HG03097 (cell line): ENCODE measurements at regions not wholly inside any gene's neighbourhood (a gene's known extent, or its start where the extent isn't known, plus 50 kb on each side); places are given as distances from the start of the nearest gene placed in this dataset.
"Not testable (repeated sequence)": the region's sequence is repeated elsewhere in the genome, so short reads cannot be mapped to it uniquely, and the experiment has no call there.

ENCODE experiments used
- ATAC-seq: cut with Tn5 transposase; IDR thresholded peaks from one replicate; pipeline ENCODE4 v1.9.1; 2021; ENCODE audit not compliant: unreplicated experiment, low FRiP score

DNA sequence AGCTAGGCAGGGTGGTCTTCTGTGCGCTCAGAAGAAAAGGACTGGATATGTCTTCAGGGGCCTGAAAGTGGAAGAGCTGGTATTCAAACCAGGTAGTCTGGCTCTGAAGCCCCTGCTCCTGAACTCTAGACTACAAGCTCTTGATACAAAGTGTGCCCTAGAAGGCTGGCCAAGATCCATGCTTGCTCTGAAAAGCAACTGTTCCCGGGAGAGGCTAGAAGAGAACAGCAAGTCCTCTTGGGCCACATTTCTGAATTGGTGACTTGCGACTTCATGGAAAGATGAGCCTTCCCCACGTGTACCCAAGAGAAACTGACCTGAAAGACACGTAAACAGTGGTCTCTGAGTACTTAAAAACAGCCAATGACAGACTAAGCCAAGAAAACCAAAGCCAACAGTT is 123.3 kb upstream of the GRIK3 start:
- no peak for ATAC-seq

GRCh38 chr1:37158113-37158749 is 123.9 kb upstream of the GRIK3 start:
- ATAC-seq = no peak

DNA sequence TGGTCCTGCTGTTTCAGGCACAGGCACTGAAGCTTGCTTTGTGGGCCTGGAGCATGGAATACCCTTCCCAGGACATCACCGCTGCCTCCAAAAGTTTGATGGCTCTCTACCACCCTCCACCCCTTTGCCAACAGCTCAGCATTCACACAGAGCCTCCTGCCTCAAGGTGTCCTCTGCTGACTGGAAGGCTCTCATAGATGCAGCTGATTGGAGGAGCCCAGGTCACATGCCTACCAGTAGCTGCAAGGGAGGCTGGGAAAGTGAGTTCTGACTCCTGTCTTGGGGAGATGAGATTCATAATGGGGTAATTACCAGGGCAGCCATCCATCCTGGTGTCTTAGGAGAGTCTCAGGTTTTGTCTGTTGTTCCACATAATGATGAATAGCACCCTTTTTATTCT is 124.8 kb upstream of the GRIK3 start:
- ATAC-seq = no peak

DNA sequence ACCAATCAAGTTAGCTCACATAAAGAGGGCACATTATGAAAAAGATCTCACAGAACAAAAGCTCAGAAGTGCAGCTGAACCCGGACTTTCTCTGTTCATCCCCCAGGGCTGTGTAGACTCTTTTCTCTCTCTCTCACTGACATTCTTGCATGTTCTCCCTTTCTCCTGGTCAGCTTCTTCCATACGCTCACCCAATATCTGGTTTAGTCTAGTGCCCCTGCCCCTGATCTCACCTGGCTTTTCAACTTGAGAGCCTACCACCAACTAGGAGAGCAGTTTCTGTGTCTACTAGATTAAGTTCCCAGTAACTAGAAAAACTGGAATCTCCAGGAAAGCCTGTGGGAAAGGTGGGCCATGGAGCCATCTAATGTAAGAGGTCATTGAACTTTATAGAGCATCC is 126.9 kb upstream of the GRIK3 start:
- no peak for ATAC-seq

- no peak for ATAC-seq
Observed at GRCh38 chr1:37162059-37162458, 127.7 kb upstream of the GRIK3 start.

GRCh38 chr1:37166005-37166404 is 131.7 kb upstream of the GRIK3 start:
- no peak for ATAC-seq

- no peak for ATAC-seq
Observed at GRCh38 chr1:37167479-37167878, 133.2 kb upstream of the GRIK3 start.

DNA sequence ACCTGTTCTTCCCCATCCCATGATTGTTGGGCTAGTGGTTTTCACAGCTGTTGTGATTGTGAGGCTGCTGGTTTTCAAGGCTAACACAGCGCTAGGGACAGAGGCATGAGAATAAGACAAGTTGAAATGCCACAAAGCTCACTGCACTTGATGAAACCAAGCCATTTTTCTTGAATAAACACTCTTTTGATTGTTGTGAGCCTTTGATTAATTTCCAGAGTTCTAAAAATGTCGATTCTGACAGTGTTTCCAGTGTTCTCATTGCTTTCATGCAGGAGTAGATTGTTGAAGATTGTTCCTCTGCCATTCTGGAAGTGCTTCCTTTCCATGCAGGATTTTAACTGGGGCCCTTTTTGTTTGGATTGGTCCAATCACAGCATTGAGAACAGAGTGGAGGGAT is 134.9 kb upstream of the GRIK3 start:
- no peak for ATAC-seq

GRCh38 chr1:37169743-37170275 is 135.5 kb upstream of the GRIK3 start:
- no peak for ATAC-seq

DNA sequence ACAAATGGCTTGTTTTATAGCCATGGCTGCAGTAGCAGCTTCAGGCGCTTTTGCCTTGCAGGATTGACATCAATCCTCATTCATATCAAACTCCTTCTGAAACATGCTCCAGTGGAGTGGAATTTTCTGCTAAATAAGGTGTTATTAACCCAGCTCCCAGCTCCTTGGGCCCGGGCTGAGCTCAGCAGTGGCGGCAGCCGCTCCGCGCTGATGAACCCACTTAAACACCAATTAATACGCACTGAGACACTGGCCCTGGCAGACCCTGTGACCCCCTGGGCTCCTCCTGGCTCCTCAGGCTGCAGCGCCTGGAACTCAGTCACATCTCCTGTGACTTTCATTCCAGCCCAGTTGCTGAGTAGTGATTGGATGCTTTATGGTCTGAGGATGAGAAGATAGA is 137.4 kb upstream of the GRIK3 start:
- no peak for ATAC-seq

GRCh38 chr1:37174341-37174740 is 140.0 kb upstream of the GRIK3 start:
- ATAC-seq = no peak

DNA sequence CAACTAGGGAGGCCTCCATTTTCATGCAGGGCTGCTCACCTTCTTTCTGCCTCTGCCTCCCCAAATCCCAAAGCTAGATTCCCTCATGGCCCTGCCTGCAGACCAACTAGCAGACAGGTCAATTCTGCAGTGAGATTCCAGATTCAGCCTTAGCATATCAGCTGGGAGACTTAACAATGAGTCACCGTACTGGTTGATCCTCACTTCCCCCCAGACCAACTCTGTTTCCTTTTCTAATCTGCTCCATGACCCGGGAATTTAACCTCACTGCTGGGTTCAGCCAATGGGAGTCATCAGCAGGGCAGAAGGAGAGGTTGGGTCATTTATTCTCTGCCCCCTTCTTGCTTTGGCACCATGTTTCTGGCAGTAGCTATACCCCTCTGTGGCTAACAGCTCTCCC is 140.6 kb upstream of the GRIK3 start:
- no peak for ATAC-seq

GRCh38 chr1:37175666-37176215 is 141.4 kb upstream of the GRIK3 start:
- no peak for ATAC-seq

- ATAC-seq = no peak
Observed at GRCh38 chr1:37176269-37176668, 142.0 kb upstream of the GRIK3 start.

- no peak for ATAC-seq
Observed at GRCh38 chr1:37177230-37177864, 143.0 kb upstream of the GRIK3 start.

- ATAC-seq = no peak
Observed at GRCh38 chr1:37181425-37181824, 147.1 kb upstream of the GRIK3 start.

GRCh38 chr1:37184789-37185188 is 150.5 kb upstream of the GRIK3 start:
- ATAC-seq = no peak

DNA sequence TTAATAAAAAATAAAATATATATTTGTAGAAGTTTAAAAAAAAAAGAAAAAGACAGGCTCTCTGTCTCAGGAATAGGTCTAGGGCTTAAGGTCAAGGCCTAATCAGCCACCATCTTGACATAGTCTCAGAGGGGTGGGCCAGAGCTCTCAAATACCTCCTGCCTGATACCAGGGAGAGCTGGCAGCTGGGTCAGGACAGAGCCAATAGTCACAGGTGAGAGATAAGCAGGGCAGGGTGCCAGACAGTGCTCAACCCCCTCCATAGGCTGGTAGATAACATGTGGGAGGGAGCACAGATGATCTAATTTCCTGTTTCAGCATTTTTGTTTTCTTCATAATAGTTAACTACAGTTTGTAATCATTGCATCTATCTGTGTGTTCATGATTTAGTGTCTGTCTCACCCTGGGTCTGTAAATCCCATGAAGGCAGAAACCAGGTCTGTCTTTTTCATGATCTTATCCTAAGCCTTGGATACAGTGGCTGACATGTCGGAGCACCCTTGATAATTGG is 152.0 kb upstream of the GRIK3 start:
- no peak for ATAC-seq

DNA sequence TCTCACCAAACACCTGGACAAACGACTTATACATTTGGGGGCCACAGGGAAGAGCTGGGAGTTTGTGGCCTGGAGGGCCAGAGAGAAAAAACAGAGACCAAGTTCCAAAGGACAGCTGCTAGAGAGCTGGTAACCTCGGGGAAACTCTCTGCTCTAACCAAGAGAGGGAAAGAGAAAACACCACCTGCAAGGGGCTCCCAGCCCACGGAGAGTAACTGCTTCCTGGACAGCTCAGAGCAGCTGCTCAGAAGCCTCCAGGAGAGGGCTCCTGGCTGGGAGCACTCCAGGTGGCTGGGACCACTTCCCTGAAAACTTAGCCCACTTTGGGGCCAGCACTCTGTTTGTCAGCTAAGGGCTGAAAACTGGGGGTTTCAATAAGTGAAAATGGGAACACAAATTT is 154.8 kb upstream of the GRIK3 start:
- no peak for ATAC-seq

DNA sequence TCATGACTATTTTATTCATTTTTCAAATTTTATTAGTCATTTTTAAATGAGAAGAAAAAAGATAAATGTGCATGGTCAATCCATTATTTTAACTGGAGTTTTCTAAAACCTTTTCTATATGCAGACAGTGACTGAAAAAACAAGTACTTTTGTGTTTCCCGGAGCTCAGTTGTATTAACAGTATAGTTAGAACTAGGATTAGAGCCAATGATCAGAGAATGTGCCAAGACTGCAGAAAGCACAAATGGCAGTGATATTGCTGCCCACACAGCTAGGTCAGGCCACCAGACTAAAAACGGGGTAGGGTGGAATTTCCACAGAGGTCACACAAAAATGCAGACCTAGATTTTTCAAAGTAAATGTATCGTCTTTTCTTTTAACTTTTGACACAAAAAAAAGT is 163.1 kb upstream of the GRIK3 start:
- ATAC-seq = no peak

DNA sequence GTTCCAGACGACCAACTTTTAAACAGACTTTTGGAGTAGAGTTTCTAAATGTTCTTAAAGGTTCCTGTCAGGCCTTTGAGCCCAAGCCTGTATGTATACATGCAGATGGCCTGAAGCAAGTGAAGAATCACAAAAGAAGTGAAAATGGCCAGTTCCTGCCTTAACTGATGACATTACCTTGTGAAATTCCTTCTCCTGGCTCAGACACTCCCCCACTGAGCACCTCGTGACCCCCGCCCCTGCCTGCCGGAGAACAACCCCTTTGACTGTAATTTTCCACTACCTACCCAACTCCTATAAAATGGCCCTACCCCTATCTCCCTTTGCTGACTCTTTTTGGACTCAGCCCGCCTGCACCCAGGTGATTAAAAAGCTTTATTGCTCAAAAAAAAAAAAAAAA is 180.0 kb upstream of the GRIK3 start:
- not testable (repeated sequence) for ATAC-seq

GRCh38 chr1:37233606-37234005 is 199.3 kb upstream of the GRIK3 start:
- ATAC-seq = no peak
